22Rv1 (cell line): ENCODE measurements at regions not wholly inside any gene's neighbourhood (a gene's known extent, or its start where the extent isn't known, plus 50 kb on each side); places are given as distances from the start of the nearest gene placed in this dataset.

Experiments used
- CTCF ChIP-seq: fragments of 450-650 bp; IDR thresholded peaks from 2 replicates; pipeline ENCODE4 v1.5.1; 2017; ENCODE audit warnings: mild to moderate bottlenecking
- ZFX ChIP-seq: fragments of 450-650 bp; IDR thresholded peaks from 2 replicates; pipeline ENCODE4 v1.6.1; 2017; ENCODE audit warnings: antibody characterized with exemption, borderline replicate concordance

- no peak for TF ChIP-seq CTCF
- TF ChIP-seq ZFX = no peak
Measured at GRCh38 chr21:28091466-28091865, 901.2 kb downstream of the LTN1 start.
